ENCODE measurements at regions not wholly inside any gene's neighbourhood (a gene's known extent, or its start where the extent isn't known, plus 50 kb on each side); places are given as distances from the start of the nearest gene placed in this dataset.
"Not testable (repeated sequence)": the region's sequence is repeated elsewhere in the genome, so short reads cannot be mapped to it uniquely, and the experiment has no call there.

GRCh38 chr1:67588178-67588855 lies 96.7 kb upstream of the GADD45A start:
- DNase-seq, result no peak

GRCh38 chr1:67589519-67590233 lies 95.3 kb upstream of the GADD45A start:
- DNase-seq, result no peak

- no peak for DNase-seq
These were observed 94.7 kb upstream of the GADD45A start for GRCh38 chr1:67590329-67590728.

- DNase-seq, result no peak
These were observed 90.2 kb upstream of the GADD45A start for GRCh38 chr1:67594764-67595163.

- DNase-seq, result no peak
These were observed 88.3 kb upstream of the GADD45A start for GRCh38 chr1:67596674-67597073.

- no peak for DNase-seq
These were observed 87.7 kb upstream of the GADD45A start for GRCh38 chr1:67597336-67597735.

GRCh38 chr1:67599085-67599484 lies 85.9 kb upstream of the GADD45A start:
- DNase-seq, result no peak

GRCh38 chr1:67601539-67601938 lies 83.5 kb upstream of the GADD45A start:
- DNase-seq, result no peak

GRCh38 chr1:67601955-67602354 lies 83.0 kb upstream of the GADD45A start:
- no peak for DNase-seq

GRCh38 chr1:67604778-67605177 lies 80.2 kb upstream of the GADD45A start:
- no peak for DNase-seq

GRCh38 chr1:67605209-67605780 lies 79.7 kb upstream of the GADD45A start:
- DNase-seq, result no peak

GRCh38 chr1:67607286-67607685 lies 77.7 kb upstream of the GADD45A start:
- no peak for DNase-seq

GRCh38 chr1:67607699-67608098 lies 77.3 kb upstream of the GADD45A start:
- DNase-seq, result no peak

GRCh38 chr1:67608661-67609576 lies 76.1 kb upstream of the GADD45A start:
- DNase-seq, result no peak

GRCh38 chr1:67609577-67610341 lies 75.2 kb upstream of the GADD45A start:
- no peak for DNase-seq

GRCh38 chr1:67610450-67610849 lies 74.6 kb upstream of the GADD45A start:
- DNase-seq, result no peak

GRCh38 chr1:67611846-67612245 lies 73.2 kb upstream of the GADD45A start:
- DNase-seq, result no peak

- DNase-seq, result no peak
These were observed 72.2 kb upstream of the GADD45A start for GRCh38 chr1:67612788-67613241.

GRCh38 chr1:67613479-67613878 lies 71.5 kb upstream of the GADD45A start:
- DNase-seq, result not testable (repeated sequence)

GRCh38 chr1:67614511-67614934 lies 70.5 kb upstream of the GADD45A start:
- DNase-seq, result no peak

- DNase-seq, result no peak
These were observed 69.1 kb upstream of the GADD45A start for GRCh38 chr1:67615886-67616285.

- no peak for DNase-seq
These were observed 68.5 kb upstream of the GADD45A start for GRCh38 chr1:67616394-67616985.

All from CD4-positive, alpha-beta T cell treated with Interleukin-4 for 4 hours (primary cell).